ENCODE measurements at regions not wholly inside any gene's neighbourhood (a gene's known extent, or its start where the extent isn't known, plus 50 kb on each side); places are given as distances from the start of the nearest gene placed in this dataset.
"Not testable (repeated sequence)": the region's sequence is repeated elsewhere in the genome, so short reads cannot be mapped to it uniquely, and the experiment has no call there.

DNA sequence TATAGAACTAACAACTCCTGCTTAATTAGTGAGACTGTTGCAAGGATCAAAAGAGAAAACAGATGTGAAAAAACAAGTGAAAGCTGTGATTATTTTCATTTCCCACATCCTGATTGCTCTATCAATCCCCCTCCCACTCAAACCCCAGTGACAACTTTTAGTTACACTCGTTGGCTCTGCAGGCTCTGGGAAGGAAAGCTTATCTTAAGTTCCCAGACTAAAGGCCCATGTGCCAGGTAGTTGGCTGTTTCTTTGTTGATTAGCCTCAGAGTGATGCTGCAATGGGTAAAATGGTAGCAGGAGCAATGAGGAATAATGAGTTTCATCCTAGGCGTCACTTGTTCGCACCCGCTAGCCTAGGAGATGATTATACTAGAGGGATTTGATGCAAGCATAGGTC lies 133.3 kb upstream of the IFNE start:
- H3K4me1 Mint-ChIP-seq, result peaks cover 22 to 49% (median 40%) of the 10 kb centered on the region in 4 donors
- no peak for DNase-seq
- peaks cover 0 to 2% (median 0%) of the 10 kb centered on the region in 5 donors for H3K27me3 Mint-ChIP-seq
- no peaks in the 10 kb centered on the region for H3K9me3 Mint-ChIP-seq
- no peak for ATAC-seq
- peak overlapping the region in 1 of 10 donors; percentile 14 for H3K27ac Mint-ChIP-seq
- no peaks in the 10 kb centered on the region for H3K36me3 Mint-ChIP-seq
- POLR2A ChIA-PET, result interaction anchor here (0.7 kb wide), 1 partner anchor 29 kb away, joined by 3 read pairs; no protein-coding TSS in a partner anchor
- H3K4me3 Mint-ChIP-seq, result peak overlapping the region in 6 of 10 donors; percentile 2 to 27 (median 14)

DNA sequence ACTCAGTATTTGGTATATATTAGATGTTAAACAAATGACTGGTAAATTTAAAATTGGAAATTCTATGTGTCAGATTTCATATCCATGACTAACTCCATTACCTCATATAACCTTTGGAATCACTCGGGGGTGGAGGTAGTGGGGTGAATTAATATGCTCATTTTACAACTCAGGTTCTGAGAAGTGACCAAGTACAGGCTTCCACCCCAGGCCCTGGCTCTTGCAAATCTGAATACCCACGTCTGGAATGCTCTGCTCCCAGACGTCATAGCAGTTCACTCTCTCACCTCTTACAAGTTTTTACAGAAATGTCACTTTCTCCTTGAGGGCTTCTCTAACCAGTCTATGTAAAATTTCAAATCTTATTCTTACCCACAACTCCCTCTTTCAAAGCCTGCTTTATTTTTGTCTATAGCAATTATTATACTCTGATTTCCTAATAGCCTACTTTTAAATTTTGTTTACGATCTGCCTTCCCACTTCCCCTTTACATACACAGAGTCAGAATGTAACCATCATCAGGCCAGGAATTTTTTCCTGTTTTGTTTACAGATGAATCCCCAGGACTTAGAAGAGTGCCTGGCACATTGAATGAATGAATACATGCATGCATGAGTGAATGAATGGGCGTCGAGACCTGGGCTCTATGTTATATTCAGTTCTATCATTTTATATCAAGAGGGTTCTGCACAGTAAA lies 134.1 kb upstream of the IFNE start:
- no peaks in the 10 kb centered on the region for H3K9me3 Mint-ChIP-seq
- POLR2A ChIA-PET, result no interaction called here
- peaks cover 19 to 41% (median 34%) of the 10 kb centered on the region in 4 donors for H3K4me1 Mint-ChIP-seq
- no peak overlapping the region for H3K4me3 Mint-ChIP-seq
- peaks cover 0 to 2% (median 0%) of the 10 kb centered on the region in 5 donors for H3K27me3 Mint-ChIP-seq
- peak overlapping the region in 4 of 10 donors; percentile 2 to 44 (median 13) for H3K27ac Mint-ChIP-seq
- DNase-seq (no peak), ATAC-seq (no peak)
- no peaks in the 10 kb centered on the region for H3K36me3 Mint-ChIP-seq

GRCh38 chr9:21624675-21625644 lies 142.8 kb upstream of the IFNE start:
- POLR2A ChIA-PET, result interaction anchor here (0.6 kb wide), 1 partner anchor 16 kb away, joined by 5 read pairs; no protein-coding TSS in a partner anchor
- H3K27ac Mint-ChIP-seq, result no peak overlapping the region
- DNase-seq (no peak), ATAC-seq (no peak)
- H3K27me3 Mint-ChIP-seq, result no peaks in the 10 kb centered on the region
- peaks cover 0 to 19% (median 7%) of the 10 kb centered on the region in 9 donors for H3K9me3 Mint-ChIP-seq
- H3K4me3 Mint-ChIP-seq, result no peak overlapping the region
- H3K36me3 Mint-ChIP-seq, result peaks cover 0 to 9% (median 9%) of the 10 kb centered on the region in 3 donors
- H3K4me1 Mint-ChIP-seq, result peaks cover 16 to 30% (median 19%) of the 10 kb centered on the region in 4 donors

GRCh38 chr9:21626493-21626892 lies 144.4 kb upstream of the IFNE start:
- Mint-ChIP-seq H3K36me3 (peaks cover 0 to 9% (median 9%) of the 10 kb centered on the region in 3 donors), H3K27ac (peak overlapping the region in 1 of 10 donors; percentile 14), H3K9me3 (peaks cover 0 to 19% (median 7%) of the 10 kb centered on the region in 9 donors), H3K27me3 (peaks cover 0 to 2% (median 0%) of the 10 kb centered on the region in 5 donors), H3K4me1 (peaks cover 16 to 30% (median 17%) of the 10 kb centered on the region in 4 donors), H3K4me3 (no peak overlapping the region)
- POLR2A ChIA-PET, result no interaction called here
- DNase-seq, result no peak
- no peak for ATAC-seq

GRCh38 chr9:21628954-21629353 lies 146.8 kb upstream of the IFNE start:
- not testable (repeated sequence) for DNase-seq, H3K27ac Mint-ChIP-seq, H3K27me3 Mint-ChIP-seq, H3K36me3 Mint-ChIP-seq, ATAC-seq, H3K4me3 Mint-ChIP-seq
- H3K9me3 Mint-ChIP-seq, result peaks cover 0 to 19% (median 7%) of the 10 kb centered on the region in 9 donors
- POLR2A ChIA-PET, result interaction anchor here (1.1 kb wide), 1 partner anchor 16 kb away, joined by 9 read pairs; no protein-coding TSS in a partner anchor
- H3K4me1 Mint-ChIP-seq, result peaks cover 13 to 26% (median 16%) of the 10 kb centered on the region in 4 donors

DNA sequence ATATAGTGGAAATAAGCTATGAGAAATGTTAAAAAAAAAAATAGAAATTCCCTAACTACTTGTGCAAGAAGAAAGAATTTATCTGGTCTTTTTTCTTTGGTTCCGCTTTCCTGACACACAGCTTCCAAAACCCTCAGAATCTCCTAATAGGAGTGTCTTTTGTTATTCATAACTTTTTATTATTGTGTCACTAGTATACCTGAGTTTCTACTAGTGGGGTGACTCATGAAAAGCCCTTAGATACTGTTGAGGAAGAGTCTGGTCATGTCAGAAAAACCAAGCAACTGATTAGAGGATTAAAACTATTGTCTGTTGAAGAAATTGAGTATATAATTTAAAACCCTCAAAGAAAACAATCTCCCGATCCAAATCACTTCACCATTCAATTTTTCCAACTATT lies 152.8 kb upstream of the IFNE start:
- POLR2A ChIA-PET, result no interaction called here
- no peak for DNase-seq
- H3K36me3 Mint-ChIP-seq, result no peaks in the 10 kb centered on the region
- H3K4me3 Mint-ChIP-seq, result no peak overlapping the region
- H3K9me3 Mint-ChIP-seq, result no peaks in the 10 kb centered on the region
- H3K27ac Mint-ChIP-seq, result no peak overlapping the region
- peaks cover 0 to 5% (median 1%) of the 10 kb centered on the region in 4 donors for H3K4me1 Mint-ChIP-seq
- ATAC-seq, result no peak
- H3K27me3 Mint-ChIP-seq, result peaks cover 0 to 2% (median 0%) of the 10 kb centered on the region in 5 donors

GRCh38 chr9:21638104-21638503 lies 156.0 kb upstream of the IFNE start:
- ATAC-seq (no peak), DNase-seq (no peak)
- POLR2A ChIA-PET, result no interaction called here
- Mint-ChIP-seq H3K4me3 (no peak overlapping the region), H3K27me3 (peaks cover 0 to 2% (median 0%) of the 10 kb centered on the region in 5 donors), H3K4me1 (peaks cover 0 to 5% (median 2%) of the 10 kb centered on the region in 4 donors), H3K27ac (no peak overlapping the region), H3K9me3 (peaks cover 0 to 6% (median 0%) of the 10 kb centered on the region in 9 donors), H3K36me3 (peaks cover 0 to 9% (median 3%) of the 10 kb centered on the region in 3 donors)

DNA sequence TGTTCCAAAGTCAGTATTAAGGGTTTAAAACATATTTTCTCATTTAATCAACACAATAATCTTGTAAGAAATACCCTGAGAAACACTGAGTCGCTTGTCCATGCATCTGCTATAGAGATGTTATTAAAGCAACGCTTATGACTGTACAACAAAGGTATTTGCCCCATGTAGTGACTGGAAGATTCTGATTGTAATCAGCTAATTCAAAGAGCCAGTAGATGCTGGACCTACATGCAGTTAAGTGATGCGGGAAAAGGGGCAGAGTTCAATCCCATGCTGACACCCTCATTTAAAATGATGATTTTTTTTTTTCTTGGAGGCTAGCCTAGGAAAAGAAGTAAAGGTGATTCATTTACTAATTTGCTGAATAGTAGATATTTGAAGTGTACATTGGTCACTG lies 149.3 kb upstream of the MTAP start:
- Mint-ChIP-seq H3K4me1 (peaks cover 0 to 3% (median 0%) of the 10 kb centered on the region in 4 donors), H3K4me3 (no peak overlapping the region), H3K27me3 (peaks cover 0 to 1% (median 0%) of the 10 kb centered on the region in 5 donors), H3K27ac (no peak overlapping the region), H3K36me3 (peaks cover 0 to 11% (median 10%) of the 10 kb centered on the region in 3 donors), H3K9me3 (peaks cover 0 to 23% (median 12%) of the 10 kb centered on the region in 9 donors)
- ATAC-seq (no peak), DNase-seq (no peak)
- POLR2A ChIA-PET, result no interaction called here

DNA sequence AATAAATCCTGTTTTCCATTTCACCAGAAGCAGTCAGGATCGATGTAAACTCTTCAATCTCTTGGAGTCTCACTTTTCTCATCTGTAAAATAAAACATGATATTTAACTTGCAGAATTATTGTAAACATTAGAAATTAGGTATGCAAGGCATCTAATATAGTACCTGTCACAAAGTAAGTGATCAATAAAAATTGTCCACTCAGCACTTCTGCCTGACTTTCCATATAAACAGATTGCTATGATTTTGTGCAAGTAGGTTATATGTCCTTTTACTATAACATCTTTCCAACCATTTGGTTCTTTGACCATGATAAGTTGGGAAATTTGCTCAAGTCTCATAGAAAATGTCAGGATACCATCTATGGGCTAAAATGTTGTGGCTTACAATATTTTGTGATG lies 148.8 kb upstream of the MTAP start:
- Mint-ChIP-seq H3K4me3 (no peak overlapping the region), H3K4me1 (peaks cover 0 to 3% (median 0%) of the 10 kb centered on the region in 4 donors), H3K27me3 (peaks cover 0 to 1% (median 0%) of the 10 kb centered on the region in 5 donors), H3K36me3 (peaks cover 0 to 7% (median 6%) of the 10 kb centered on the region in 3 donors), H3K9me3 (peaks cover 0 to 18% (median 7%) of the 10 kb centered on the region in 9 donors), H3K27ac (no peak overlapping the region)
- DNase-seq (no peak), ATAC-seq (no peak)
- POLR2A ChIA-PET, result no interaction called here

DNA sequence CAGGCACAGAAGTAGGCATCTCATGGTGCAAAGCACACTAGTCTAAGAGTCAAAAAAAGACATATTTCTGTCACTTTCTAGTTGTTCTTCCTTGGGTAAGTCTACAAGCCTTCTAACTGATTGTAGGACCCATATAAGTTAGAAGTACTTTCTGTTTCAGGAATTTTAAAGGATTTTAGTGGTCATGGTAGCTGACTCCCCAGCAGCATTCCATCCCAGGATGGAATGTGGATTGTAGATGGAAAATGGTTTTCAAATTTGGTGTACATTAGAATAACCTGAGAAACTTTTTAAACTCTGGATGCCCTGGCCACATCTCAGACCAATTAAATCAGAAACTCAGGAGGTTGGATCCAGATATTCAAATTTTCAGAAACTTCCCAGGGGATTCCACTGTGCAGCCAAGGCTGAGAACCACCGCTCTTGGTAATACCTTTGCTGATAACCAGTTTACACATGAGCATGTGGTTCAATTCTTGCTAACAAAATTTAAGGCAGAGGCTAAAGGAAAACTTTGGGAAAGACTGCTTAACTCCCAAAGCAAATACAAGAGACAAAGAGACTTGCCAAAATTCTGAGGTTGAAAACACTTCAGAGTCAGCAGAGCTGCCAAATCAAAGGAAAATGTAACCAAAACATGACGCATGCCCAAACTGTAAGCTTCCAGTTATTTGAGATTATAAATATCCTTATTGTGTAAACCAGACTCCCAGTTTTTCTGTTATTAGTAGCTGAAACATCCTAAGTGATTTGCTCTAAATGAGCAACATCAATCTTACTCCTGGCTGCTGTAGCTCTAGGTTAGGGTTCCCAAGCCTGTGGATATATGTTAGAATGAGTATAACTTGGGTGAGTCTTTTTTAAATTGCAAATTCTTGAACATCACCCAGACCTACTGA lies 145.4 kb upstream of the MTAP start:
- Mint-ChIP-seq H3K36me3 (no peaks in the 10 kb centered on the region), H3K27ac (no peak overlapping the region), H3K4me1 (peaks cover 0 to 3% (median 0%) of the 10 kb centered on the region in 4 donors), H3K4me3 (no peak overlapping the region), H3K27me3 (peaks cover 0 to 1% (median 0%) of the 10 kb centered on the region in 5 donors), H3K9me3 (no peaks in the 10 kb centered on the region)
- POLR2A ChIA-PET, result no interaction called here
- no peak for ATAC-seq
- no peak for DNase-seq

- no peak overlapping the region for H3K4me3 Mint-ChIP-seq
- ATAC-seq (no peak), DNase-seq (no peak)
- no peaks in the 10 kb centered on the region for H3K9me3 Mint-ChIP-seq
- peaks cover 0 to 1% (median 0%) of the 10 kb centered on the region in 5 donors for H3K27me3 Mint-ChIP-seq
- no peaks in the 10 kb centered on the region for H3K36me3 Mint-ChIP-seq
- peaks cover 0 to 3% (median 0%) of the 10 kb centered on the region in 4 donors for H3K4me1 Mint-ChIP-seq
- POLR2A ChIA-PET, result no interaction called here
- peak overlapping the region in 1 of 10 donors; percentile 14 for H3K27ac Mint-ChIP-seq
Observed at GRCh38 chr9:21657966-21658667, 144.3 kb upstream of the MTAP start.
